GM13976 (cell line): ENCODE measurements at regions not wholly inside any gene's neighbourhood (a gene's known extent, or its start where the extent isn't known, plus 50 kb on each side); places are given as distances from the start of the nearest gene placed in this dataset.

Experiments
- DNase-seq: peaks from one replicate; pipeline ENCODE4 v3.0.0; 2012; ENCODE audit warnings: low spot score
- CTCF ChIP-seq: IDR thresholded peaks from 2 replicates; pipeline ENCODE4 v1.5.1; 2012; ENCODE audit warnings: borderline replicate concordance, mild to moderate bottlenecking; ENCODE audit not compliant: insufficient read depth; ENCODE audit errors: extremely low read depth, missing control alignments, control extremely low read depth
- in situ Hi-C: fragments of 300-500 bp; cut with MboI; formaldehyde crosslinking; loops from one replicate; pipeline ENCODE4 v1.12.0; 2022; ENCODE audit warnings: low sequenced_read_pairs, mixed read lengths, inconsistent platforms; ENCODE audit not compliant: unreplicated experiment

- DNase-seq: no peak
- in situ Hi-C loops: no loop called here
- TF ChIP-seq CTCF: no peak
Measured at GRCh38 chr12:124190312-124191023, 104.4 kb upstream of the RFLNA start.

DNA sequence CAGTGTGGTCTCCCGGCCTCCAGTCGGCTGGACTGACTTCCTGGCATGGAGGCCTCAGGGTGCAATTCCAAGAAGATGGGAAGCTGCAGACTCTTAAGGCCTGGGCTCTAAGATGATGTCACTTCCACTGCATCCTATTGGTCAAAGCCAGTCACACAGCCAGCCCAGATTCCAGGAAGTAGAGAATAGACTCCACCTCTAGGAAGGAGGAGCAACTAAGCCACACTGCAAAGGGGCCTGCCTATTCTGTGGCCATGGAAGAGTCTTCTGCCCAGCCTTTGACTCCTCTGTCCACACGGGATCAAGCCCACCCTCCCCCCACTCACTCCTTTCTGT lies 103.9 kb upstream of the RFLNA start:
- TF ChIP-seq CTCF: no peak
- in situ Hi-C loops: no loop called here
- DNase-seq: no peak

GRCh38 chr12:124191966-124192365 lies 102.9 kb upstream of the RFLNA start:
- no peak for TF ChIP-seq CTCF
- in situ Hi-C loops: no loop called here
- DNase-seq: no peak

DNA sequence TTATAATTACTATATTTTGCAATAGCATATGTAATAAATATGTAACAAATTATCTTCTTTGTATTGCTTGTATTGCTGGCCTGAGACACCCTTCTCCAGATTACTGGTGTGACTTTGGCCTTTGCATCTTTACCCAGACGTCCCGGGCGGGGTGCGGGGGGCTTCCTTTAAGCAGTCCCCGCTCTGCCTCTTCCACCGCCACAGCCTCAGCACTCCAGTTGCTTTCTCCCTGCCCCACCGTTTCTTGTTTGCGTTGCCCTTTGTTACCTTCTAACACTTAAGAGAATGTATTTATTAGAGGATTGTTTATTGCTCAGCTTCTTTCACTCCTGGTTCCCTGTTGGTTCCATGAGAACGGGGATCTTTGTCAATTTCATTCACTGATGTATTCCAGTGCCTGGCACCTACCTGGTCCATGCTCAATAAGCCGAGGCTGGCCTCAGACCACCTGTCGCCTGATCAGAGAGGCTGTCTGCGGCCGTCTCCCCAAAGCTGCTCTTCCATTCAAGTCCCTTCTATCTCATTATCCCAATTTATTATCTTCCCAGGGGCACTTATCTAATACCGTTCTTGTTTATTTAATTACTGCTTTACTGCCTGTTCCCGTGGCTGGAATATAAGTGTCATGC lies 100.5 kb upstream of the RFLNA start:
- DNase-seq: no peak
- no peak for TF ChIP-seq CTCF
- in situ Hi-C loops: no loop called here

DNA sequence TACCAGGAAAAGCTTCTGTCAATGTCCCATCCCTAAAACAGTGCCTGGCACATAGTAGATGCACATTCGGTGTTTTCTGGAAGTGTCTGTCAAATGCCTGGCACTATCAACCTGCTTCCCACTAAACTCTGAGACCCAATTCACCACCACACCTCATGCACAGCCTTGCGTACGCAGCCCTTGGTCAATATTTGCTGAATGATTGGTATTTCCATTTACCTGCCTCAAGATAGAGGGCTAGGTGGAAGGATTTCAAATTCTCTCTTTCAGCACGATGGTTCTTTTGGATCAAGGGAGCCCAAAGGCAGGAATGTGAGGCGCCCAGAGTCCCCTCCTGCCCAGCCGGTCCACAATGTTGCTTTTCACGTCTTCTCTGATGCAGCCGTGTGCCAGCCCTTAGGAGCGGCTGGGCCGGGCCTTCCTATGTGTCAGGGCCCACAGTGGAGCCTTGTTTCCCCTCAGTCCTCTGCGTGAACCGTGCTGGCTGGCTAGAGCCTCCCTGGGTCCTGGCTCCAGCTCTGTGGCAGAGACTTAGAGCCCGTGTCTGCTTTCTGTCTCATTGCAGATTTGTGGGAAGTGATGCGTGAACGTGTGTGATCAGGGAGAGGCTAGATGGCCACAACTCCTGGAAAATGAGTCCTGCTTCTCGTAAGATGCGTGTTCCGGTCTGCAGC lies 99.9 kb upstream of the RFLNA start:
- no peak for TF ChIP-seq CTCF
- DNase-seq: no peak
- in situ Hi-C loops: no loop called here

DNA sequence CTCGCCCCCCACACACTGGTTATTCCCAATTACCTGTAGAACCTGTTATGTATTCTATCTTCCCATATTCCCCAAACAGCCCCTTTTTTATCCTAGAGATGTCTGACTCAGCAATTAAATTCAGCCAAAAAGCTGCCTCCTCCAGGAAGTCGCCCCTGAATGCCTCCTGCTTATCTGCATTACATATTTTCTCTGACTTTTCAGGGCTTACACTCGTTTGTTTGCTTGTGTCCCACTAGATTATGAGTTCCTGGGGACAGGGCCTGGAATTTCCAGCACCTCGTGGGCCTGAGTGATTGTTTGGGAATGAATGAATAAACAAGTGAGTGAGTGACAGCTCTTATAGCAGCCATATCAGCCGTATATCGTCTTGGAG lies 99.3 kb upstream of the RFLNA start:
- in situ Hi-C loops: no loop called here
- DNase-seq: no peak
- TF ChIP-seq CTCF: no peak
